NCI-H524 (cell line): ENCODE measurements at regions not wholly inside any gene's neighbourhood (a gene's known extent, or its start where the extent isn't known, plus 50 kb on each side); places are given as distances from the start of the nearest gene placed in this dataset.
A peak's percentile ranks its signal among the peaks of the same experiment; 100 is the strongest.

Source experiments
- DNase-seq, 2 experiments: peaks; one replicate each; lab custom pipeline; 2025; lab: John Stamatoyannopoulos, UW

DNA sequence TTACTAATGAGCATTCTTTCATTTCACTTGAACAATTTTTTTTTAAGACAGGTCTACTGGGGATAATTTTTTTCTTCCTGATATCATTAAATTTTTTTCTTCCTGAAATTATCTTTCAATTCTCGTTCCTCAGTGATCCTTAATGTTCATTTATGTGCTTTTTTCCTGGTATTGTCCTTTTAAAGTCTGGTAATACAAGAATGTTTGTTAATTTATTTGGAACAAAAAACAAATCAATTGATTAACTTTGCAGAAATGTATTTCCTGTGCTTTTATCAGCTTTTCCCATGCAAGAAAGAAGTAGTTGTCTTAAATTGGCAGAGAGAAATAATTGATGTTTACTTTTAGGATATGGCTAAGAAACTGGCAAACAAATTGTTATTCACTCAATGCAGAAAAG lies 945.4 kb upstream of the MIR17HG start:
- DNase-seq, result no peak

DNA sequence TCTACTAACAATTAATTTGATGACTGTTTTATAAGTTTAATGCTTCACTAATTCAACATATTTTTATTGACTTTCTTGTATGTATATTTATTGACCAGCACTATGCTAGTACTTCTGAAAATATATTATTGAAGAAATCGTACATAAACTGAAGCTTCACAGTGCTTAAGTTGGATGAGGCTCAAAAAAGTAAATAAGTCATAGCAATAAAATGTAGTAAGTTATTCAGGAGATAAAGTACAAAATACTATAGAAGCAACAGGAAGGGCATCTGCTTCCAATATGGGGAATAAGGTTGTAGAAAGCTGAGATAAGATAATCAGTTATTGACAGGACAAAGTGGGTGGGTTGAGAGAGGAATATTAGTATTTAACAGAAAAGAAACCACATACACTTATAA lies 944.9 kb upstream of the MIR17HG start:
- no peak for DNase-seq

DNA sequence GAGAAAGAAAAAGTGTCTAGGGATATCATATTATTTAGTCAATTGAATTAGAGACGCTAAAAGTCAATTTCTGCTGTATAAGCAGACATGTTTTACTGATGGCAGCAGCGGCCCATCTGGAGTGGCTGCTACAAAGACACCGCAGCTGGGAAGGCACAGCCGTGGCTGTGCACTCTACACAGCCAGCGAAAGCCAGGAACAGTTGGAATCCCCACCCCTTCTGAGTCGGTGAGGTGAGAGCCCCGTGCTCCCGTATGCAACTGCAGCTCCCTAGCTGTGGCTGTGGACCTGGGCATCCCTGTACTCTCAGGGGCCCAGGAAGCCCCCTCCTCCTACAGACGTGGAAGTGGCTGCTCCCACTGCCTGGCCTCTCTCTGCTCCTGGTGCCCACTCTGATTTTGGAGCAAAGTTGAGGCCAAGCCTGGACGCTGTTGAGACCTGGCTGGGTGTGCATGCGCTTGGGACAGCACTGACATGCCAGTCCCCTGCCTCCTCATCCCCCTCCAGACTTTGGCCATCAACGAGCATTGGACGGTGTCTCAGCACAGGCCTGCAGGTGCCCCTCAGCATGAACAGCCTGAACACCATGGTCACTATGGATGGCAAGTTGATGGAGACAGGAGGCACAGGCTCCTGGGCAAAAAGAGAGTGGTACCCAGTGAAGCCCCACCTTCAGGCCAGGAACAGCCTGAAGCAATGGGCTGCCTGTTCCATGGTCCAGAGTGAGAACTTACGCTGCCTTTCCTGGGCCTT lies 944.0 kb upstream of the MIR17HG start:
- peak in 1 of 2 experiments; percentile 74 for DNase-seq

DNA sequence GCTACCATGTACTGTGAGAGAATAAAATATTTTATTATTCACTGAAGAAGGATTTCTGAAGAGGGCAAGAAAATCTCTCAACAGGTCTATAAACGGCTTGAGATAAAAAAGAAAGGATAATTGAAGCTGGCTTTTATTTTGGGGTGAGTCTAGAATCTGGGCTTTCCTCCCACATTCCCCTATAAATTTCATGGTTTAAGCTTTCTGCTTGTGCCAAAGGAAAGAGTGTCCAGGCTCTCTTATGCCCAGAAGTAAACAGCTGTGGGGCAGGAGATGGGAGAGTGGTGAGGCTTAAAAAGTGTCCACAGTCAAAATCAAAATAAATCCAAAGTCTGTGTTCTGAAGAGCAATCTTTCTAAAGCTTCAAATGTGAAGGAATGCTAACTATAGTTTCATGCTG lies 942.2 kb upstream of the MIR17HG start:
- DNase-seq, result no peak

DNA sequence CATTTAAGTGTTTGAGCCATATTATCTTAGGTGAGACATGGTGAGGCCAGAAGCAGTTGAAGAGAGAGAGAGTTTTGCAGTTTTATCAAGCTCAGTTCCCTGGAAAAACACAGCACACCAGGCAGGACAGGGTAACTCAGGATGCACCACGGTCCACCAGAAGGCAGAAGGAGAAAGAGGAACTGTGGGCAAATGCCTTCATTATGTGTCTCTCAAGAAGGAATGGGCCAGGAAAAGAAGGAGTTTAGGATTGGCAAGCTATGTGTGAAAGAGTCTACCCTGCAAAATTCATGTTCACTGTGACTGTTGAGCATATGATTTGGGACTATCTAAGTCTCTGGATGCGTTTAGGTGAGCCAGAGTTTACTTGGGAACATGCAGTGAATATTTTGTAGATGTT lies 934.5 kb upstream of the MIR17HG start:
- DNase-seq, result no peak

DNA sequence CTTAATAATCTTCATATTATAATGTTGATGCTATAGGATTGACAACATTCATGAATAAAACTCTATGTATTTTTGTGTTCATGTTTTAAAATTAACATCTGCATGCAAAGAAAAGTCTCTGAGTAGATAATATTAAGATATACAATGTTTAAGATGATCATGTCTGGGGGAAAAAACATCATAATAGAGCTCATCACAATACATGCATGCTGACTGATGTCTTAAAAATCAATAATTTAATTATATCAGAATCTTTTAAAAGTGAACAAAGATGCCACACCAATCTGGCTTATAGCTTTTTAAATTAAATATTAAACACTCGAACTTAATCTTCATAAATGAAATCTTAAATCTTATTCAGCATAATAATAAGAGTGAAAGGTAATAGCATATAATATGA lies 933.9 kb upstream of the MIR17HG start:
- DNase-seq, result no peak

DNA sequence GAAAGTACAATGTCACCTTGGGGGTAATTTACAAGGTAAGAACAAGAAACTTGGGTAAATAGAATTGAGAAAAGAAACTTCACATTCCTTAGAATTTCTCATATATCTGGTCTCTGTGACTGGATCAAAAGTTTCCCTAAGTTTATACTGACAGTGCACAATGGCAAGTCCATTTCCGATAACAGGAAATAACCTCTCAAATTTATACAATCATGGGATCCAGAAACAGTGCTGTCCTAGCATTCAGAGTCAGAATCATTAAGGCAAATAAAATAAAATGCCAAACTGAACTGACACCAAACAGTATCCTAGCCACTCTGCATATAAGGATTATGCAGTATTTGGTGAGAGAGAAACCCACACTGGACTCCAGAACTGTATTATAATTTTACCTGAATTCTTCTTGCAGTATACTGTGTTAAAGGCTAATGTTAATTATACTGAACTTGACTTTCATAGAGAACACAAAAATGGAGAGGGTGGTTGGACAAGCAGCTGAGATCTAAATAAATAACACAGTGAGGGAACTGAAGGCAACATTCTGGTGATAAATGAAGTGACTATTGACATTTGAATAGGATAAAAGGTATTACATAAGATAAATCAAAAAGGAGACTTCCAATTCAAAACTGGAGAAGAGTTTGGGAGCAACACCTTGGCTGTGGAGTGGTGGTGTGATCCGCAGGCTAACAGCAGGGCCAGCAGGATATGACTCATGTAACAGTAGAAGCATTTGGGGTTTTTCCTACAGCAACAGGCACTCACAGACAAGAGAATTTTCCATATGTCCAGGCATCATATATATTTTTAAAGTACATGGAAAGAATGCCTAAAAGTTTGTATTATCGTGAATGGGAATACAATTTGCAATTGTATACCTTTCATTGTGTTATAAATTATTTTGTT lies 932.5 kb upstream of the MIR17HG start:
- DNase-seq, result peak in 1 of 2 experiments; percentile 7

DNA sequence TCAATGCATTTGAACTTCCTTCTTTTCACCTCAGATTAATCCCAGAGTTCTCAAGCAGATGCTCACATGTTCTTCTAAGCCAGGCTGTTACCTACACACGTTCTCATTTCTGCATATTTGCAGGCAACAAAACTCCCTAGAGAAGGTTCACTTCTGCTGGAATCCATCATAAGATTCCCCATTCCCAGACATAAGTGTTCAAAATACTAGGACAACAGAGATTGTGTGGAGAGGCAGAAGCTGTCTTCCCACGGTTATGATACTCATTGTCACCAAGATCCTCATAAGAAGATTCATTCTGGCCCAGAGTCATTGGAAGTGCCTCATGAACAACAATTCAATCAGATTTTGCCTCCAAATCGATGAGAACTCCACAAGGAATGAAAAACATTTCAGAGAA lies 931.6 kb upstream of the MIR17HG start:
- DNase-seq, result peak in 1 of 2 experiments; percentile 9

DNA sequence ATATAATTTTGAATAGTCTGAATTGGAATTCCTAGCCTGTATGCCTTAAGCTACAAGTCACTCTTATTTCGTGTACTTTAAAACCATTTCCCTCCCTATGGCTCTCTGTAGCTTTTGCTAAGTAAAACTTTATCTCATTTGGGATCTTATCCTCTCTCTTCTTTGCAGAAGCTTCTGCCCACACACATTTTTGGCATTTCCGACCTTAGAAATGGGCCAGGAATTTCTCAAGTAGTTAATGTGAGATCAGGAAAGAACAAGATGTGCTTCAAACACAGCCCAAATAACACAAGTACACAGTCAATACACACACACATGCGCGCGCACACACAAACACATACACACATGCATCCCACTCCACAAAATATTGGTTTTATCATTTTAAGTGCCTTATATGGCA lies 931.0 kb upstream of the MIR17HG start:
- no peak for DNase-seq

DNA sequence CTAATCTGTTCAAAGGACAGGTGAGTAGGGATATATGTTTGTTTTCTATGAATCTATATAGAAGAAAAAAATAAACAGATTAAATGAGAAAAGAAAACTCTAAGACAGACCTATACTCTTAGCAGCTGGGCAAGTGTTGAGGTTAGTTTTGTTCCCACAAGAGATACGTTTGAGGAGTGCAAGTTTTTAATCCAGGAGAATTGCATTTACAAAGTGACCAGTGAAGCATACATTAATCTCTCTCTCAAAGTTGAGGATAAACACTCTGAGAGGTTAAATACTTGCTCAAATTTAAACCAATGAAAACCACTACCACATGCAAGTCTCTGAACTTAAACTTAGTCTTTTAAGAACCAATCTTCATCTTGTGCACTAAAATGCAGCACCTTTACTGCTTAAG lies 930.5 kb upstream of the MIR17HG start:
- peak in 1 of 2 experiments; percentile 6 for DNase-seq

DNA sequence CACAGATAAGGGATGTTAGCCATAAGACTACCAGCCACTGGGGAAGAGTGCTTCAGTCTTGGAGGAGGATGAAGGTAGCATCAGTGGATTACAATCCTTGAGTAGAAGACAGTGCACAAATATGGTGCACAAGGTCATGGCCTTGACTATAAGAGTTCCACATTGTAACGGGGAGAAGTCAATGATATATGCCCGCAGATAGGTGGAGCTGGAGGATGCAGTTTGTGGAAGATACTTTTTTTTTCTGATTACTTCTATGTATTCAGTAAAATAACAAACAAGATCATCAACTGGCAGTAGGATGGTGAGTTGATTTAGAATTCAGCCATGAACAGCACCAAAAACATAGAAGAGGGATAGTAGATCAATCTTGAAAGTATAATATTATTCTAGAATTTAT lies 926.8 kb upstream of the MIR17HG start:
- DNase-seq, result no peak

DNA sequence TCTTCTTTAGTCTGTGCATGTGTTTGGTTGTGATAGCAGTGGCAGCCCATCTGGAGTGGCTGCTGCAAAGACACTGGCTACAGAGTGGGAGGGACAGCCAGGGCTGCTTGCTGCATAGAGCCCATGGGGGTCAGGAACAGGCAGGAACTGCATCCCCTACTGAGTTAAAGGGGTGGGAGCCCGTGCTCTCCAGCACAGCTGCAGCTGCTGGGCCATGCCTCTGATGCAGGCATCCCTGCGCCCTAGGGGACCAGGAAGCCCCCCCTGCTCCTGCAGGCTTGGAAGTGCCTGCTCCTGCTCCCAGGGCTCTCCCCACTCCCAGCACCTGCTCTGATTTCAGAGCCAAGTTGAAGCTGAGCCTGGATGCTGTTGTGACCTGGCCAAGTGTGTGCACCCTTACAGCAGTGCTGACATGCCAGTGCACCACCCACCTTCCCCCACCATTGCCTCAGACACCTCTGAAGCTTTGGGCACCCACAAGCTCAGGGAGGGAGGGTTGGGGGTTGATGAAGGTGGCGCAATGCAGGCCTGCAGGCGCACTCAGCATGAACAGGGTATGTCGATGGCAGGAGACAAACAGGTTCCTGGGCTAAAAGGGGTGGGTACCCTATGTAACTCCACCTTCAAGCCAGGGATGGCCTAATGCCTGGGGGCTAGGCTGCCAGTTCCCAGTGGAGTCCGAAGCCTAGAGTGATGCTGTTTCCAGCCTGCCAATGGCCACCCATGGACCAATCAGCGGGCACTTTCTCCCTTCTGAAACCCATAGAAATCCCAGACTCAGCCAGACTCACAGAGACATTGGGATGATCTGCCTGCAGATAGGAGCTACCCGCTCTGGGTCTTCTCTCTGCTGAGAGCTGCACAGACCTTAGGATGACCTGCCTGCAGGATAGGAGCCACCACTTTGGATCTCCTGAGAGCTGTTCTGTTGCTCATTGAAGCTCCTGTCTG lies 919.9 kb upstream of the MIR17HG start:
- no peak for DNase-seq

DNA sequence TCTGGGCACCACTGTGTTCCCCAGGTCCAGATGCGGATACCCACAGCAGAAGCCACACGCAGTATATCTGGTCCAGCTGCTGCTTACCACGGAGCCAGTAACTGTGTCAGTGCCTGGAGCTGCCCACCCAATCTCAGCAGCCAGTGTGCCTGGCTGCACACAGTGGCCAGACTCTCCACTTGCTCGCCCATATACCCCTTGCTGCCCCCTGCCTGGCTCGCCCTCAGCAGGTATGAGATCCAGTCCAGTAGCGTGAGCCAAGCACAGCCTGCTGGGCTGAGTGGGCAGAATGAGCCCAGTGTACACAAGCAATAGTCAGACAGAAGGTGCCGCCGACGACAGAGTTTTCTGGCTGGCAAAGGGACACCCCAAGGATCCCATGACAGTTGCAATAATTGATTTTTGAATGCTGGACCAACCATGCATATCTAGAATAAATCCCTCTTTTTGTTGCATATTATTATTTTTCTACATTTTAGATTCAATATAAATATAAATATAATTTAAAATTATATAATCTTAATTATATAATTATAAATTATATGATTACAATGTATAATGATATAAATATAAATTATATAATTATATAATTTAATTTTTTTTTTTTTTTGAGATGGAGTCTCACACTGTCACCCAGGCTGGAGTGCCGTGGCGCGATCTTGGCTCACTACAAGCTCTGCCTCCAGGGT lies 918.8 kb upstream of the MIR17HG start:
- no peak for DNase-seq

DNA sequence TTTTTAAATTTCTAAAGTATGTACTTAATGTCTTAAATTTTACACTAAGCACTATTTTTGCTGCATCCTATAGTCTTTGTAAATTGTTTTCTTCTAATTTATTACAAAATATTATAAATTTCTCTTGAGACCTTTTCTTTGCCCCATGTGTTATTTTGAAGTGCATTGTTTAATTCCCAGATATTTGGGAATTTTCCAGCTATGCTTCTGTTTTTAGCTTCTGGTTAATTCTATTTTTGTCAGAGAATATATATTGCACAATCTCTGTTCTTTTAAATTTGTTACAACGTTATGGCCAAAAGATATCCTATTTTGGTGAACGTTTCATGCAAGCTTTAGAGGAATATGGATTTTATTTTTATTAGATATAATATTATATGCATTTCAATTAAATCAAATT lies 917.4 kb upstream of the MIR17HG start:
- no peak for DNase-seq

DNA sequence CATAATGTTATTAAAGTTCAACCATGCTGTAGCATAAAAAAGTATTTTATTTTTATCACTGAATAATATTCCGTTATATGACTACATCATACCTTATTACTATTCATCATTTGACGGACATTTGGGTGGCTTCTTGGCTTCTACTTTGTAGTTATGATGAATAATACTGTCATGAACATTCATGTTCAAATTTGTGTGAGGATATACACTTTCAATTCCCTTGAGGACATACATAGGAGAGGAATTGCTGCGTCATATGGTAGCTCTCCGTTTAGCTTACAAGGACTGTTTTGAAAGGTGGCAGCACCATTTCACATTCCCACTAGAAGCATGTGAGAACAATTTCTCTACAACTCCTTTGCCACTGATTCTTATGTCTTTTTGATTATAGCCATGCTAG lies 910.8 kb upstream of the MIR17HG start:
- no peak for DNase-seq

DNA sequence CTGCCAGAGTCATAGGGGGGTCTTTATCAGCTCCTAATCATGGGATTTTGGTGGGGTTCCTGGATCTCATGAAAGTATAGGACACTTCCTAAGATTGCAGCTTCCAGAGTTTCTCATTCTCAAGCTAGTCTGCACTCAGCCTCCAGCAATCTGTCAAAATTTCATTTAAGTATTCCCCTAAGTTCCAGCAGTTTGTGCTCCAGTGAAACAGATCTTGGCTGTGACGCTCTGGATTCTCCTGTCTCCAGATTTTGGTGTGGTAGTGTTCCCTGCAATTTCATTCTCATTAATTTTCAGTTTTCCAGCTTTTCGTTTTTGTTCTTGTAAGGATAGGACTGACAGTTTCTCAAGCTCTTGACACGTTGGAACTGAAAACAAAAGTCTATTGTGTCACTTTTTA lies 908.9 kb upstream of the MIR17HG start:
- DNase-seq, result no peak

DNA sequence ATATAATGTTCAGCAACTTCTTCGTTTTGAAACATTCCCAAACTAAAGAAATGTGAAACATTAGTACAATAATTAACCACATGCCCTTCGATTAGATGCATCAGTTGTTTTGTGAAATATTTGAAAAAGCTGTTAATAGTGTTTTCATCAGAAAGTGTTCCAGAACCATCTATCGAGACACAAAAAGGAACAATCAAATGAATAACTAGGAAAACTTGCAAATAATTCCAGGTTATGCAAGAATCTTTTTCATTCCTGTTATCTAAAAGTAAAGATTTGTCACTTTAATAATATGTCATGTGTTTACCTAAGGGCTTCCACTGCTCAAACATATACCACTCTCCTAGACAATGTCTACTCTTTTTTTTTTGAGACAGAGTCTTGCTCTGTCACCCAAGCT lies 904.2 kb upstream of the MIR17HG start:
- DNase-seq, result no peak

DNA sequence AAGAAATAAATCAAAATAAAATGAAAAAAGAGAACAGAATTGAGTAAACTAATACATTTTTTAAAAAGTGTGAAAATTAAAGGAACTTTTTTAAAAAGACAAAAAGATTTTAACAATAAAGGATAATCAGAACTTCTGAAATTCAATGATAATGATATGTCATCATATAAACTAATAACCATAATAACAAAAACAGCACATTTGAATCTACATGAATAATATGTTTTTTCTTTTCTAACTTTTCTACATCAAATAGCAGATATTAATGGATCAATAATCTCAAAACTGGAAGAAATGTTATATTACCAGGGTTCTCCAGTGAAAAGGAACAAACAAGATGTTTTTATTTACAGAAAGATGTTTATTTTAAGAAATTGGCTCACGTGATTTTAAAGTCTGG lies 903.3 kb upstream of the MIR17HG start:
- DNase-seq, result no peak

DNA sequence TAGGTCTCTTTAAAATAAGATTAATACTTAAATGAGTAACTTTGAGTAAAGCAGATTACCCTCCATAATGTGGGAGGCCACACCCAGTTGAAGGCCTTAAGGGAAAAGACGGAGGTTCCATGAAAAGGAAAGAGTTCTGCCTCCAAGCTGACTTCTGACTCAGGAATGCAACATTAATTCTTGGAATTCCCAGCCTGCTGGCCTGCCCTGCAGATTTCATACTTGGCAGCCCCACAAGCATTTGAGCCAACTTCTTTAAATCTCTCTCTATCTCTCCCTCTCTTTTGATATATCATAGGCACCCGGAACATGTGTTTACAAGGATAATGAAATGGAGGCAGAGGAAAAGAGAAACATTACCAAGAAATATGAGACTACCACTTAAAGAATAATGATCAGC lies 902.3 kb upstream of the MIR17HG start:
- DNase-seq, result no peak

DNA sequence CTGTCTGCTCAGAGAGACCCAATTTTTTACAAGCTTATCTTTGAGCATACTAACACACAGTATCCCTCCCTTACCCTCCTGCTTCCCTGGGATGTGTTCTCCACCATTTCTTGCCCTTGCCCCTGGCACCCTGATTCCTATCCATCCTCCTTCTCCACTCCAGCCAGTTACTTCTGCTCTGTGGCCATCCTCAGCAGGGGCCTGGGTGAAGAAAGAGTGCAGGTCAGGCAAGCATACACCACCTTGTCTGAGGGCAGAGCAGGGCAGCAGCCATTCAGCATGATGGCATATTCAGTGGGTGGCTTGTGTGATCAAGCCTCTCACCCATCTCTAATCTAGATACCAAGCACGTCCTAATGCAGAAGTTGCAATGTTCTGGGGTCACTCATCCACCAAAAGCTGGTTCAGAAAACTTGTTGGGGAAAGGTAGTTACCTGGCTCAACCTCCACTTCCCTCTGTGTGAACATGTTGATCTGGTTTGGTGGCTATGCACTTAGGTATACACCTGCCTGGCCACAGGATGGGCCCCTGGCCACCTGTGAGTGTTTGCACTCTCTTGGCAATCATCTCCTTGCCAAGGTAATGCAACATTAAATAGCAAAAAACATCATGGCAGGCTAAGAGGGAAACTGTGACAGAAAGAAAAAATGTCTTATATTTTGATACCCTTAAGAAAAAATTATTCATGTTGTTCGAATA lies 900.3 kb upstream of the MIR17HG start:
- DNase-seq, result no peak

DNA sequence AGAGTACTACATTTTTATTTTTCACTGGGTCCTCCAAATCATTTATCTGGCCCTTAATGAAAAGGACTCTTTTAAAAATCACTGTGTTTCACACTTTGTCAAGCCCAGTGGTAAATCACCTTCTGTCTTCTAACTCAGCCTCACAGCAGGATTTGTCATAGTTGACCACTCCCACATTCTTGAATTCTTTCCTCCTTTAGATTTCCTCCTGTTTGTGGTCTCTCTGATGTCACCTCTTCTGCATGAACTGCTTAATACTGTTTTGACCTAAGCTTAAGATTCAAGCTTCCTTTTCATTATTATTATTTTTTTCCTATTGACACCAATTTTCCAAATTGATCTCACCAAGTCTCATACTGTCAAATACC lies 899.8 kb upstream of the MIR17HG start:
- no peak for DNase-seq
